ENCODE measurements at regions not wholly inside any gene's neighbourhood (a gene's known extent, or its start where the extent isn't known, plus 50 kb on each side); places are given as distances from the start of the nearest gene placed in this dataset.
A peak's percentile ranks its signal among the peaks of the same experiment; 100 is the strongest.

DNA sequence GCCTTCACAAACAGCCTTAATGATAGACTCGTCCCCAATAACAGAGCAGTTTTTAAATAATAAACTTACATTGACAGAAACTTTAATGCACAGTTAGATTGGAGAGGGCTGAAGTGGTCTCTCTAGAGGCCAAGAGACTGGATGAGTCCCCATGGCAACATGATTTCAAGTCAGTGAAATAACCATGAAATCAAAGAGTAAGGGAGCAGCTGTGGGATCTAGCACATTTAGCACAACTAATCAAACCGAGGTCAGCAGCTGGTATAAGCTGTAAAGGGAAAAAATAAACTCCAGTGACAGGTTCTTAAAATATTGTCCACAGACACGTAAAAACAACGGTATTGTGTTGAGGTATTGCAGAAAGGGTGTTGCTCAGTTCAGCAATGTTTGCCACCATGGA, 916.6 kb downstream of the DNAH5 start:
- ChIA-PET POLR2A (no interaction called here), CTCF (no interaction called here)
- TF ChIP-seq ZBTB21 (tag by site-specific recombination; IDR thresholded peaks at IDR 0.05), result no peak
- TF ChIP-seq, protein P1, sequence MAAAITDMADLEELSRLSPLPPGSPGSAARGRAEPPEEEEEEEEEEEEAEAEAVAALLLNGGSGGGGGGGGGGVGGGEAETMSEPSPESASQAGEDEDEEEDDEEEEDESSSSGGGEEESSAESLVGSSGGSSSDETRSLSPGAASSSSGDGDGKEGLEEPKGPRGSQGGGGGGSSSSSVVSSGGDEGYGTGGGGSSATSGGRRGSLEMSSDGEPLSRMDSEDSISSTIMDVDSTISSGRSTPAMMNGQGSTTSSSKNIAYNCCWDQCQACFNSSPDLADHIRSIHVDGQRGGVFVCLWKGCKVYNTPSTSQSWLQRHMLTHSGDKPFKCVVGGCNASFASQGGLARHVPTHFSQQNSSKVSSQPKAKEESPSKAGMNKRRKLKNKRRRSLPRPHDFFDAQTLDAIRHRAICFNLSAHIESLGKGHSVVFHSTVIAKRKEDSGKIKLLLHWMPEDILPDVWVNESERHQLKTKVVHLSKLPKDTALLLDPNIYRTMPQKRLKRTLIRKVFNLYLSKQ (tag by site-specific recombination; IDR thresholded peaks at IDR 0.05; ENCODE audit: borderline replicate concordance), result no peak
- TF ChIP-seq SCRT1 (tag by site-specific recombination; IDR thresholded peaks at IDR 0.05; ENCODE audit: borderline replicate concordance), result no peak
- no peak for TF ChIP-seq KLF16 (tag by site-specific recombination; IDR thresholded peaks at IDR 0.05)
- TF ChIP-seq ZNF558 (tag by site-specific recombination; IDR thresholded peaks at IDR 0.05), result no peak
- TF ChIP-seq ZNF37A (tag by site-specific recombination; IDR thresholded peaks at IDR 0.05), result no peak
- no peak for TF ChIP-seq ZNF311 (tag by site-specific recombination; IDR thresholded peaks at IDR 0.05; ENCODE audit: borderline replicate concordance)
- TF ChIP-seq, protein P2, sequence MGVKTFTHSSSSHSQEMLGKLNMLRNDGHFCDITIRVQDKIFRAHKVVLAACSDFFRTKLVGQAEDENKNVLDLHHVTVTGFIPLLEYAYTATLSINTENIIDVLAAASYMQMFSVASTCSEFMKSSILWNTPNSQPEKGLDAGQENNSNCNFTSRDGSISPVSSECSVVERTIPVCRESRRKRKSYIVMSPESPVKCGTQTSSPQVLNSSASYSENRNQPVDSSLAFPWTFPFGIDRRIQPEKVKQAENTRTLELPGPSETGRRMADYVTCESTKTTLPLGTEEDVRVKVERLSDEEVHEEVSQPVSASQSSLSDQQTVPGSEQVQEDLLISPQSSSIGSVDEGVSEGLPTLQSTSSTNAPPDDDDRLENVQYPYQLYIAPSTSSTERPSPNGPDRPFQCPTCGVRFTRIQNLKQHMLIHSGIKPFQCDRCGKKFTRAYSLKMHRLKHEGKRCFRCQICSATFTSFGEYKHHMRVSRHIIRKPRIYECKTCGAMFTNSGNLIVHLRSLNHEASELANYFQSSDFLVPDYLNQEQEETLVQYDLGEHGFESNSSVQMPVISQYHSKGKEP (tag by site-specific recombination; IDR thresholded peaks at IDR 0.05), result no peak
- TF ChIP-seq ZNF133 (tag by site-specific recombination; IDR thresholded peaks at IDR 0.05), result no peak
- no peak for TF ChIP-seq OVOL3 (tag by site-specific recombination; IDR thresholded peaks at IDR 0.05)
- no peak for TF ChIP-seq ZNF433 (tag by site-specific recombination; IDR thresholded peaks at IDR 0.05; ENCODE audit: low read depth)
- no peak for TF ChIP-seq ZNF292 (tag by site-specific recombination; IDR thresholded peaks at IDR 0.05; ENCODE audit: borderline replicate concordance, low read depth)
- no peak for TF ChIP-seq KLF7 (tag by site-specific recombination; IDR thresholded peaks at IDR 0.05; ENCODE audit: borderline replicate concordance)
- TF ChIP-seq ZBTB1 (tag by site-specific recombination; IDR thresholded peaks at IDR 0.05), result no peak
- TF ChIP-seq ZBTB20 (tag by site-specific recombination; IDR thresholded peaks at IDR 0.05), result no peak
- Histone ChIP-seq H3K9me3 (ENCODE audit: control insufficient read depth, insufficient read depth, low read depth, low read length) (no peaks in the 10 kb centered on the region), H3K4me3 (ENCODE audit: low read depth, low read length) (no peak overlapping the region), H3K27ac (ENCODE audit: extremely low read depth, low read depth, low read length) (no peak overlapping the region), H3K4me1 (ENCODE audit: control insufficient read depth, insufficient read depth, low read length) (no peaks in the 10 kb centered on the region), H3K36me3 (ENCODE audit: control insufficient read depth in 2 of 2, insufficient read depth in 1 of 2, low read length in 2 of 2) (no peaks in the 10 kb centered on the region)

DNA sequence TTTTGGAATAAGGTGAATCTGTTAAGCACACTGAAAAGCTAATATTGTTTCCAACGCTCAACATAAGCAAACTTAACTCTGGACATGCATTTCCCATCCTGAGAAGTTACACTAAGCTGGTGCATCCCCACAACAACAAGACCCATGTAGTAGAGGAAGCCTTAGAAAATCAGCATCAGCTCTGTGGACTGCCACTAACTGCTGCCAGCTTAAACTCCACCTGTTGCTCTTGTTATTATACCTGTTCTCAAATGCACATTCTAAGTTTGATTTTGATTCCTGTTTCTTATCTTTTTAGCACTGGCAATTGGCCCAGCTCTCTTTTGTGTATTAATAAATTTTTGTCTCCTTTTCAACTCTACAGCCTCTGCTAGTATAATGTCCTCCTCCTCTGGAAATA, 924.8 kb downstream of the DNAH5 start:
- ChIA-PET POLR2A (no interaction called here), CTCF (no interaction called here)
- Histone ChIP-seq H3K36me3 (ENCODE audit: control insufficient read depth in 2 of 2, insufficient read depth in 1 of 2, low read length in 2 of 2) (no peaks in the 10 kb centered on the region), H3K4me1 (ENCODE audit: control insufficient read depth, insufficient read depth, low read length) (no peaks in the 10 kb centered on the region), H3K9me3 (ENCODE audit: control insufficient read depth, insufficient read depth, low read depth, low read length) (no peaks in the 10 kb centered on the region), H3K4me3 (ENCODE audit: low read depth, low read length) (no peak overlapping the region), H3K27ac (ENCODE audit: extremely low read depth, low read depth, low read length) (no peak overlapping the region)
- TF ChIP-seq, protein P1 (tag by site-specific recombination; IDR thresholded peaks at IDR 0.05; ENCODE audit: borderline replicate concordance), result no peak
- TF ChIP-seq ZEB2 (tag by site-specific recombination; IDR thresholded peaks at IDR 0.05), result no peak
- TF ChIP-seq, protein P3, sequence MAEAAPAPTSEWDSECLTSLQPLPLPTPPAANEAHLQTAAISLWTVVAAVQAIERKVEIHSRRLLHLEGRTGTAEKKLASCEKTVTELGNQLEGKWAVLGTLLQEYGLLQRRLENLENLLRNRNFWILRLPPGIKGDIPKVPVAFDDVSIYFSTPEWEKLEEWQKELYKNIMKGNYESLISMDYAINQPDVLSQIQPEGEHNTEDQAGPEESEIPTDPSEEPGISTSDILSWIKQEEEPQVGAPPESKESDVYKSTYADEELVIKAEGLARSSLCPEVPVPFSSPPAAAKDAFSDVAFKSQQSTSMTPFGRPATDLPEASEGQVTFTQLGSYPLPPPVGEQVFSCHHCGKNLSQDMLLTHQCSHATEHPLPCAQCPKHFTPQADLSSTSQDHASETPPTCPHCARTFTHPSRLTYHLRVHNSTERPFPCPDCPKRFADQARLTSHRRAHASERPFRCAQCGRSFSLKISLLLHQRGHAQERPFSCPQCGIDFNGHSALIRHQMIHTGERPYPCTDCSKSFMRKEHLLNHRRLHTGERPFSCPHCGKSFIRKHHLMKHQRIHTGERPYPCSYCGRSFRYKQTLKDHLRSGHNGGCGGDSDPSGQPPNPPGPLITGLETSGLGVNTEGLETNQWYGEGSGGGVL (tag by site-specific recombination; IDR thresholded peaks at IDR 0.05), result no peak
- TF ChIP-seq SCRT2 (tag by site-specific recombination; IDR thresholded peaks at IDR 0.05), result peak; percentile 91
- no peak for TF ChIP-seq ZSCAN23 (tag by site-specific recombination; IDR thresholded peaks at IDR 0.05)
